SU-DHL-6 (cell line): ENCODE measurements at regions not wholly inside any gene's neighbourhood (a gene's known extent, or its start where the extent isn't known, plus 50 kb on each side); places are given as distances from the start of the nearest gene placed in this dataset.

Experiments used
- EZH2phosphoT487 ChIP-seq: fragments of 200-600 bp; sonication (generic), shearing (Covaris generic); conservative IDR thresholded peaks from 2 replicates; pipeline ENCODE4 v1.6.1; 2018; ENCODE audit warnings: mild to moderate bottlenecking, antibody characterized with exemption, low read length, moderate library complexity, mixed read lengths
- TF ChIP-seq, protein P1 (sequence below): fragments of 200-600 bp; sonication (generic); IDR thresholded peaks from one replicate; pipeline ENCODE4 v1.5.1; 2017; ENCODE audit warnings: antibody characterized with exemption, mild to moderate bottlenecking, low read length, moderate library complexity; ENCODE audit not compliant: insufficient read depth, poor library complexity, severe bottlenecking

DNA sequence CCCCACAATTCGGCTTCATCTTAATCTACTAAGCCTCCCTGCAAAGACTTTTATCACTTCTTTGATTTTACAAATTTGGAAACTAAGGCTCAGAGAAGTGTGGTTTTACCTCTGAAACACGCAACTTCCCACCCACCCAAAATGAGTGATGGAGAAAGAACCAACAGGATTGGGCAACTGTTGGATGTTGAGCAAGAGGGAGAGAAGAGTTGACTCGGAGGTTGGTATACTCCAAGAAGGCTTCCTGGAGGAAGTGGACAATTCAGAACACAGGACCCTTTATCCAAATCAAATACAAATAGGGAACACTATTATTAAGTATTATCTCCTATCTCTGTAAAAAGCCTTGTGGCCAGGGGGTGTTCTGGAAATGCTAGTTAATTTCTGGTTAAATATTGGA is 323.0 kb downstream of the C16orf95 start:
- no peak for TF ChIP-seq EZH2phosphoT487
- TF ChIP-seq, protein P1, sequence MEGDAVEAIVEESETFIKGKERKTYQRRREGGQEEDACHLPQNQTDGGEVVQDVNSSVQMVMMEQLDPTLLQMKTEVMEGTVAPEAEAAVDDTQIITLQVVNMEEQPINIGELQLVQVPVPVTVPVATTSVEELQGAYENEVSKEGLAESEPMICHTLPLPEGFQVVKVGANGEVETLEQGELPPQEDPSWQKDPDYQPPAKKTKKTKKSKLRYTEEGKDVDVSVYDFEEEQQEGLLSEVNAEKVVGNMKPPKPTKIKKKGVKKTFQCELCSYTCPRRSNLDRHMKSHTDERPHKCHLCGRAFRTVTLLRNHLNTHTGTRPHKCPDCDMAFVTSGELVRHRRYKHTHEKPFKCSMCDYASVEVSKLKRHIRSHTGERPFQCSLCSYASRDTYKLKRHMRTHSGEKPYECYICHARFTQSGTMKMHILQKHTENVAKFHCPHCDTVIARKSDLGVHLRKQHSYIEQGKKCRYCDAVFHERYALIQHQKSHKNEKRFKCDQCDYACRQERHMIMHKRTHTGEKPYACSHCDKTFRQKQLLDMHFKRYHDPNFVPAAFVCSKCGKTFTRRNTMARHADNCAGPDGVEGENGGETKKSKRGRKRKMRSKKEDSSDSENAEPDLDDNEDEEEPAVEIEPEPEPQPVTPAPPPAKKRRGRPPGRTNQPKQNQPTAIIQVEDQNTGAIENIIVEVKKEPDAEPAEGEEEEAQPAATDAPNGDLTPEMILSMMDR, result no peak
